OCI-LY1 (cell line): ENCODE measurements at regions not wholly inside any gene's neighbourhood (a gene's known extent, or its start where the extent isn't known, plus 50 kb on each side); places are given as distances from the start of the nearest gene placed in this dataset.
A peak's percentile ranks its signal among the peaks of the same experiment; 100 is the strongest.

Experiments used
- CTCF ChIP-seq: fragments of 200-600 bp; sonication (generic), shearing (Covaris generic); IDR thresholded peaks from 2 replicates; pipeline ENCODE4 v1.5.1; 2017; ENCODE audit warnings: mild to moderate bottlenecking, antibody characterized with exemption, low read length, moderate library complexity, mixed read lengths
- EZH2 ChIP-seq: fragments of 200-600 bp; sonication (generic), shearing (Covaris generic); IDR thresholded peaks from 2 replicates; pipeline ENCODE4 v1.8.0; 2017; ENCODE audit warnings: borderline replicate concordance, mixed run types, mild to moderate bottlenecking, antibody characterized with exemption, low read length, moderate library complexity, mixed read lengths

GRCh38 chr7:130897515-130898419 lies 163.8 kb upstream of the KLF14 start:
- no peak for TF ChIP-seq EZH2
- TF ChIP-seq CTCF = peak; percentile 46; the same call in 1 of the 2 replicates
